WTC11 (cell line): ENCODE measurements at regions not wholly inside any gene's neighbourhood (a gene's known extent, or its start where the extent isn't known, plus 50 kb on each side); places are given as distances from the start of the nearest gene placed in this dataset.

Source experiments
- ATF2 ChIP-seq: sonication (generic); formaldehyde crosslinking; IDR thresholded peaks from 2 replicates; pipeline ENCODE4 v1.8.1; 2022; ENCODE audit warnings: low read depth, missing genetic modification reagents, borderline replicate concordance
- ATF6 ChIP-seq: sonication (generic); formaldehyde crosslinking; IDR thresholded peaks from 2 replicates; pipeline ENCODE4 v1.8.1; 2023; ENCODE audit warnings: mild to moderate bottlenecking, missing genetic modification reagents
- CBFB ChIP-seq: sonication (generic); formaldehyde crosslinking; IDR thresholded peaks from 2 replicates; pipeline ENCODE4 v1.8.1; 2022; ENCODE audit warnings: mild to moderate bottlenecking, low read depth, missing genetic modification reagents
- MXD4 ChIP-seq: fragments of 250-450 bp; sonication (Bioruptor Pico); IDR thresholded peaks from 2 replicates; pipeline ENCODE4 v1.8.0; 2021; ENCODE audit warnings: mild to moderate bottlenecking, moderate library complexity, borderline replicate concordance
- NFYB ChIP-seq: sonication (generic); formaldehyde crosslinking; conservative IDR thresholded peaks from 2 replicates; pipeline ENCODE4 v1.8.0; 2022; ENCODE audit warnings: low read depth, missing genetic modification reagents
- PREB ChIP-seq: sonication (generic); formaldehyde crosslinking; IDR thresholded peaks from 2 replicates; pipeline ENCODE4 v1.8.1; 2022; ENCODE audit warnings: mild to moderate bottlenecking, missing genetic modification reagents, moderate library complexity, borderline replicate concordance
- SMAD3 ChIP-seq: sonication (generic); formaldehyde crosslinking; IDR thresholded peaks from 2 replicates; pipeline ENCODE4 v1.8.0; 2022; ENCODE audit warnings: missing genetic modification reagents, mild to moderate bottlenecking, borderline replicate concordance
- TCF7 ChIP-seq: sonication (generic); formaldehyde crosslinking; IDR thresholded peaks from 2 replicates; pipeline ENCODE4 v1.8.0; 2022; ENCODE audit warnings: mild to moderate bottlenecking, low read depth, missing genetic modification reagents, moderate library complexity
- ZNF232 ChIP-seq: sonication (generic); formaldehyde crosslinking; IDR thresholded peaks from 2 replicates; pipeline ENCODE4 v1.8.0; 2022; ENCODE audit warnings: mild to moderate bottlenecking, missing genetic modification reagents
- ZNF317 ChIP-seq: sonication (generic); formaldehyde crosslinking; IDR thresholded peaks from 2 replicates; pipeline ENCODE4 v1.8.1; 2023; ENCODE audit warnings: low read depth, mild to moderate bottlenecking, moderate library complexity, missing genetic modification reagents, borderline replicate concordance
- ZNF512 ChIP-seq: sonication (generic); formaldehyde crosslinking; IDR thresholded peaks from 2 replicates; pipeline ENCODE4 v1.8.1; 2022; ENCODE audit warnings: missing genetic modification reagents, borderline replicate concordance
- TF ChIP-seq, protein P1 (sequence below): fragments of 200-600 bp; IDR thresholded peaks from 2 replicates; pipeline ENCODE4 v1.8.0; 2022; ENCODE audit warnings: antibody characterized with exemption
- TF ChIP-seq, protein P2 (sequence below): sonication (generic); formaldehyde crosslinking; conservative IDR thresholded peaks from 2 replicates; pipeline ENCODE4 v1.8.1; 2022; ENCODE audit warnings: mild to moderate bottlenecking, missing genetic modification reagents

- TF ChIP-seq CBFB (CRISPR knock-in tag): no peak
- no peak for TF ChIP-seq ATF2 (CRISPR knock-in tag)
- no peak for TF ChIP-seq ATF6
- TF ChIP-seq, protein P1, sequence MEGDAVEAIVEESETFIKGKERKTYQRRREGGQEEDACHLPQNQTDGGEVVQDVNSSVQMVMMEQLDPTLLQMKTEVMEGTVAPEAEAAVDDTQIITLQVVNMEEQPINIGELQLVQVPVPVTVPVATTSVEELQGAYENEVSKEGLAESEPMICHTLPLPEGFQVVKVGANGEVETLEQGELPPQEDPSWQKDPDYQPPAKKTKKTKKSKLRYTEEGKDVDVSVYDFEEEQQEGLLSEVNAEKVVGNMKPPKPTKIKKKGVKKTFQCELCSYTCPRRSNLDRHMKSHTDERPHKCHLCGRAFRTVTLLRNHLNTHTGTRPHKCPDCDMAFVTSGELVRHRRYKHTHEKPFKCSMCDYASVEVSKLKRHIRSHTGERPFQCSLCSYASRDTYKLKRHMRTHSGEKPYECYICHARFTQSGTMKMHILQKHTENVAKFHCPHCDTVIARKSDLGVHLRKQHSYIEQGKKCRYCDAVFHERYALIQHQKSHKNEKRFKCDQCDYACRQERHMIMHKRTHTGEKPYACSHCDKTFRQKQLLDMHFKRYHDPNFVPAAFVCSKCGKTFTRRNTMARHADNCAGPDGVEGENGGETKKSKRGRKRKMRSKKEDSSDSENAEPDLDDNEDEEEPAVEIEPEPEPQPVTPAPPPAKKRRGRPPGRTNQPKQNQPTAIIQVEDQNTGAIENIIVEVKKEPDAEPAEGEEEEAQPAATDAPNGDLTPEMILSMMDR: peak; percentile 77
- no peak for TF ChIP-seq NFYB
- TF ChIP-seq ZNF317 (CRISPR knock-in tag): no peak
- TF ChIP-seq MXD4 (CRISPR knock-in tag): no peak
- TF ChIP-seq ZNF512 (CRISPR knock-in tag): no peak
- TF ChIP-seq PREB (CRISPR knock-in tag): no peak
- TF ChIP-seq ZNF232: no peak
- TF ChIP-seq TCF7 (CRISPR knock-in tag): no peak
- TF ChIP-seq SMAD3 (CRISPR knock-in tag): no peak
- TF ChIP-seq, protein P2, sequence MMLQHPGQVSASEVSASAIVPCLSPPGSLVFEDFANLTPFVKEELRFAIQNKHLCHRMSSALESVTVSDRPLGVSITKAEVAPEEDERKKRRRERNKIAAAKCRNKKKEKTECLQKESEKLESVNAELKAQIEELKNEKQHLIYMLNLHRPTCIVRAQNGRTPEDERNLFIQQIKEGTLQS (CRISPR knock-in tag): no peak
Measured at GRCh38 chr1:168439456-168440375, 104.1 kb downstream of the XCL2 start.
